HuH-7 (cell line): ENCODE measurements at regions not wholly inside any gene's neighbourhood (a gene's known extent, or its start where the extent isn't known, plus 50 kb on each side); places are given as distances from the start of the nearest gene placed in this dataset.
"Not testable (repeated sequence)": the region's sequence is repeated elsewhere in the genome, so short reads cannot be mapped to it uniquely, and the experiment has no call there.

Experiments used
- DNase-seq: peaks from one replicate; pipeline ENCODE4 v3.0.0; 2011; ENCODE audit warnings: low spot score

GRCh38 chr18:55950379-55951166 lies 362.6 kb upstream of the TCF4 start:
- no peak for DNase-seq

- no peak for DNase-seq
These were observed 346.8 kb upstream of the TCF4 start for GRCh38 chr18:55934821-55935220.

DNA sequence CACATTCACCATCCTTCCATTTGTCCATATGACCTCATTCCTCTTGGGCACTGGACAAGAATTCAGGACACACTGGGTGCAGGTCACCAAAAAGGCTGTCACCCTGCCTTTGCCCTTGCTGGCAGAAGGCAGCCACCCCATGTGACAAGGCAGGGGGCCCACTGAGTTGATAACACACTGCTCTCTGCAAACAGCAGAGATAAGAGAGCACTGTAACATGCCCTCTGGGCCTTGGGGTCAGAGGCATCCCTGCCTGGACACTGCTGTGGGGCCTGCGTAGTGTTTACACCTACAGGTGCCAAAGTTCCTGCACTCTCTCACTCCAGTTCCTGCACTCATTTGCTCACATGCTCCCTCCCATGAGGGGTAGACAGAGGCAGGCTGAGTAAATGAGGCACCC lies 344.7 kb upstream of the TCF4 start:
- DNase-seq: no peak

DNA sequence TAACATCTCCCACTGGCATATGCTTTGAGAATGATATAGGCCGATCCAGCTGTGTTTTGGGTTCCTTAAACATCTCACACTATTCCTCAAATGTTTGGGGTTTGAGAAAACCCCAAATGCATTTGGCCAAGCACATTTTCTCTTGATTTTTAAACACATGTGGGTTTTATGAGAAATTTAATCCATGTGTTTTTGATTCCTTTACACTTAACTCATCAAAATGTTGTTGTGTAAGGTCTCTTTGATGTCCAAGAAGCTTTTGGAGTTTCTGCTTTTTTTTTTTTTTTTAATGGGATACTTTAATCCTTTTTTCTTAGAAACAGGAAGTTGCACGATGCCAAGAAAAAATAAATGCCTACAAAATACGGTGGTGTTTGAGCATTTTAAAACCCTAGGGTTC lies 339.8 kb upstream of the TCF4 start:
- DNase-seq: no peak

DNA sequence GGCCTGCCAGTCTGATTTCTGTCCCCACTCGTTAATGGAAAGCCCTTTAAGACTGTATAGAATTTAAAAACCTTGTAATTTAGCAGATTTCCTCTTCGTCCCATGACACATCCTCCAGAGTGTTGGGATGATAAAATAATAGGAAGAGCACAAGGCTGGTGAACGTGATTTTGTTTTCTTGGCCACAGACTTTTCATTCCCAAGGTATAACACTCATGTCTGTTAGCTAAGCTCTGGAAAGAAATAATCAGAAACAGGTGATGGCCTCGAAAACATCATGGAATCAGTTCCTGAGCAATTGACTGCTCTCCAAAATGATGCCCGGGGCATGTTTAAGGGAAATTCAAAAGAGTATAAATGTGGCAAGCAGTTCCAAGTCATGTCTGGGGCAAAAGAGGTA lies 337.8 kb upstream of the TCF4 start:
- DNase-seq: no peak

- DNase-seq: no peak
These were observed 332.1 kb upstream of the TCF4 start for GRCh38 chr18:55920063-55920462.

- no peak for DNase-seq
These were observed 330.5 kb upstream of the TCF4 start for GRCh38 chr18:55918444-55918843.

DNA sequence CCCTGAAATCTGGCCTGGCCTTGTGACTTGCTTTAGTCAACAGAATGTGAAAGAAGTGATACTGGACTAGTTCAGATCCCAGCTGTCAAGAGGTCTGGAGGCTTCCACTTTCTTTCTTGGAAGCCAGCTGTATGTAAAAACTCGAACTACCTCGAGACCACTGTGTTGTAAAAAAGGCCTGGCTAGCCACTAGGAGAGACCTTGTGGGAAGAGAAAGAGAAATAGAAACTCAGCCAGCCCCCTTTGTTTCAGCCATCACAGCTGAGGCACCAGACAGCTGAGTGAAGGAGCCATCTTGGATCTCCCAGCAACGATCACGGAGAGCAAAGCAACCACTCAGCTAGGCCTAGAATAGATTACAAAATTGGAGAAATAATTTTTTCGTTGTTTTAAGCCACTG lies 324.9 kb upstream of the TCF4 start:
- DNase-seq: no peak

DNA sequence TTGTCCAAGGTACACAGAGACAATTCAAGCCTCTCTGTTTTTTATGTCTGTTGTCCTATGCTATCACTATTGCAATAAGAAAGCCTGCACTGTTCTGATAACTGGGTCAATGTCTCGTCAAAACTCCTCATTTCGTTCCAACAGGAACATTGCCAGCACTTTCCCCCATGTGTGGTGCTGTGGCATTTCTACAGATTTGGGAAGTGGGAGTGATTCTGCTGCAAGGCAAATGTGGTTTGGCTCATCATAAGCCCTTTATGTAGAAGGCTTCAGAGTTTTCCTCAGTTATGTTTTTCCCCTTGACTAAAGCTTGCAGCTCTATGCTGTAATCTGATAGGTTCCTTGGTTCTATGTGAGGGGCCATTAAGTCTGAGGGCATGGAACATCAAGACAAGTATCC lies 324.1 kb upstream of the TCF4 start:
- DNase-seq: no peak

DNA sequence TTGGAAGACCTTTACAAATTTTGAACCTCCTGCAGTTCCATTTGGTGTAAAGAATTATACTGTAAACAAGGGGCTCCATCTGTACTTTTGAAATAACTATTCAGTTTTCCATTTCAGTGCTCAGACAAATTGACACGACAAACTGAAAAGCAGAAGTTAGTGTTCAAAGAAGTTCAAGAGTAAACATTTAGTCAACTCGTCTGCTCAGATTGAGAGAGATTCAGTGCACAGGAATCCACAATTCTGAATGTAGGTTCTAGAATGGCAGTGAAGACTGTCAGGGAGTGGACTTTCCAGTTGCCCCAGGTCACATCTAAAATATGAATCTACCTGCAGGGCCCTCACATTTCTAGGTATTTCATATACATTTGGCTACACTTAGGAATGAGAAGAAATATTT lies 322.3 kb upstream of the TCF4 start:
- no peak for DNase-seq

GRCh38 chr18:55908901-55909366 lies 320.9 kb upstream of the TCF4 start:
- no peak for DNase-seq

DNA sequence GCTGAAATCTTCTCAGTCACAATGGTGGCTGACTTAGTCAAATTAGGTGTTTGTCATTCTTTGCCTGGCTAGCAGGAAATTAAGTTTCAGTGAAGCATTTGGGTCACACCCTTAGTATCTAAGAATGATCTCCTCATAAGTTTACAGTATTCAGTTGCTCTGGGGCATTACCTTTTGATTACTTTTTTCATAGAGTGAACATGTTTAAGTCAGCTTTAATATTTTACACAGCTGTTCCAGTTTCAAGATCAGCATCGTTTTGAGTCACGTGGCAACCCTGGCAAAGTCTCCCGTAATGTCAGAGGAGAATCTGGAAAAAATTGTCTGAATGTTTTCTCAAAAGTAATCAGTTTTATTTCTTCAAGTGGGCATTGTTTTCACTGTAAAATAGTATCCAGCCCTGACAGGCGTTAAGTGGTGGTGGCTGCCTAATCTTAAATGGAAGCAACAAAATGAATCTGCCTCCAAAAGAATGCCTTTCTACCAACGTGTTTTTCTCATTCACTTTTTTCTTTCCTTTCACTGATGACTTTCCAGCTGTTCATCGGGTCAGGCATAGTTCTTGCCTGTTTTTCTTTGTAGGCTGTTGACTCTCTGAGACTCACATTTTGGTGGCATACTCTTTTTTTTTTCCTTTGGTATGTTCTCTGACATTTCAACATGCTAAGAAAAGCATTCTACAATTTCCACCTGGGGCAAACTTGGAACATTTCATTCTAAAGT lies 319.6 kb upstream of the TCF4 start:
- DNase-seq: no peak

GRCh38 chr18:55906536-55906935 lies 318.5 kb upstream of the TCF4 start:
- DNase-seq: no peak

DNA sequence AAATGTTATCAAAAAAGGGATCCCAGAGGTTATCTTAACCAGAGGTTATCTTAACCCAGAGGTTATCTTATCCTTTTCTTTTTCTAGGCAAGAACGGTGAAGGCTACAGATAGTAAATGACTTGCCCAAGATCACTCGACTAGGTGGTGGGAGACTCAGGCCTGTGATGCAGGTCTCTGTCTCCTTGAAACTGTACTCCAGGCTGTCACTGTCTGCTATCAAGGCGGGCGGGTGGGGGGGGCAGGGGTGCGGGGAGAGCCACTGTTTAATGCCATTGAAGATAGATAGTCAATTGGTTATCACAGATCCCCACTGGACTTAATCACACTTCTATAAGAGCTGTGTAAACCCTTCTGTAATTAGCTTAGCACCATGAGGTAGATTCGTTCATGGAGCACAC lies 315.9 kb upstream of the TCF4 start:
- DNase-seq: no peak

- DNase-seq: no peak
These were observed 312.4 kb upstream of the TCF4 start for GRCh38 chr18:55900380-55900779.

DNA sequence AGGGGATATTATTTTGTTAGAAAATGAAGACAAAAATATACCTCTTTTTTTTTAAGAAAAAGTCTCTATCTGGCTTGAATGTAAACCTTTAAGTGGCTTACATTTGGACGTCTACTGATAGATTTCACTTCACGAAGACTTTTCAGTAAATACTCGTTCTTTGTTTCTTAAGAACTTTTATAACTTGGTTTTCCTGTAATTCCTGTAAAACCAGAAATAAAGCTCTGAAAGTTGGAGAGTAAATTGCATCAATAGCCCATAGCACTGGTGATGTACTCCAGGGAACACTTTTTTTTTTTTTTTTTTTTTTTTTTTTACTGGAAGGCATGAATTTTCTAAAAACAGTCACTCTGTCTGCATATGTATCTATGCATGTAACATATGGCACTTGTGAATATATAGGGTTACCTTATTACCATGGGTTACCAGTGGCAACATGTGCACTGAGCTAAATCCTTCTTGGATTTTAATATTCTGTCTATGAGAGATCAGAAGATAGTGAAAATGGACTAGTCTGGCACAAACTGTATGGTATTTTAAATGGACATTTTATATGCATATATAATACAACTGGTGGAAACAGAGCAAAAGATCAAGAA lies 309.2 kb upstream of the TCF4 start:
- DNase-seq: no peak

DNA sequence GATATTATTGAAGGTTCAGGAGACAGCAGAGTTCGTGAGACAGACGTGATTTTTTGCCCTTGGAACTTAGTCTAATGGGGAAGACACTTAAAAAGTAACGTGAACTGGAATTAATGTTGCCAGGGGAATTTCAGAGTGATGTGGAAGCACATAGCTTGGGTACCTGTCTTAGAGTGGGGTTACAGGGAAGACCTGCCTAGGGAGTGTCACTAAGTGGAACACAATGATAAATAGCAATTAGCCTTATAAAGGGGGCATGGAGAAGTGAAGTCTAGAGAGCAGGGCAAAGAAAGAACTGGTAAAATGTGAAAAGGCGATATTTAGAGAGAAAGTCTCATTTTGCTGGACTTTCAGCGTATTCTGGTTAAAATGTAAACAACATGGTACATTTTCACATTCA lies 306.0 kb upstream of the TCF4 start:
- DNase-seq: no peak

DNA sequence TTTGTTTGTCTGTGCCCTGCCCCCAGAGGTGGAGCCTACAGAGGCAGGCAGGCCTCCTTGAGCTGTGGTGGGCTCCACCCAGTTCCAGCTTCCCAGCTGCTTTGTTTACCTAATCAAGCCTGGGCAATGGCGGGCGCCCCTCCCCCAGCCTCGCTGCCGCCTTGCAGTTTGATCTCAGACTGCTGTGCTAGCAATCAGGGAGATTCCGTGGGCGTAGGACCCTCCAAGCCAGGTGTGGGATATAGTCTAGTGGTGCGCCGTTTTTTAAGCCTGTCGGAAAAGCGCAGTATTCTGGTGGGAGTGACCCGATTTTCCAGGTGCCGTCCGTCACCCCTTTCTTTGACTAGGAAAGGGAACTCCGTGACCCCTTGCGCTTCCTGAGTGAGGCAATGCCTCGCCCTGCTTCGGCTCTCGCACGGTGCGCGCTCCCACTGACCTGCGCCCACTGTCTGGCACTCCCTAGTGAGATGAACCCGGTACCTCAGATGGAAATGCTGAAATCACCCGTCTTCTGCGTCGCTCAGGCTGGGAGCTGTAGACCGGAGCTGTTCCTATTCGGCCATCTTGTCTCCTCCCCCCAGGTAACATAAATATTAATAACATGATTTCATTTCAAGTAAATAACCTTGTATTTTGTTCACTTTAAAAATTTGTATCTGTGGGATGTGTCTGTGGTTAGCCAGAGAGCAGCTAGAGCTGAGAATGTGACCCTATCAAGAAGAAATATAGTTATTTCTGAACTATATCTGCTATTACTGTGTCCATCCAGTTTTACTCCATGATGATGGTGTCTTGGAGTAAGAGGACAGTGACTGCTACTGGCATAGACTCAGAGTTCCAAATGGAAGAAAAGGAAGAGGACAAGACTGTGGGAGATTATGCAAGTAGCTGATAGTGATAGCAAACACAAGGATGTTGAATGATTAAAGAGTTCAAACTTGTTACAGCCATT lies 305.1 kb upstream of the TCF4 start:
- not testable (repeated sequence) for DNase-seq

- no peak for DNase-seq
These were observed 298.9 kb upstream of the TCF4 start for GRCh38 chr18:55886886-55887285.

DNA sequence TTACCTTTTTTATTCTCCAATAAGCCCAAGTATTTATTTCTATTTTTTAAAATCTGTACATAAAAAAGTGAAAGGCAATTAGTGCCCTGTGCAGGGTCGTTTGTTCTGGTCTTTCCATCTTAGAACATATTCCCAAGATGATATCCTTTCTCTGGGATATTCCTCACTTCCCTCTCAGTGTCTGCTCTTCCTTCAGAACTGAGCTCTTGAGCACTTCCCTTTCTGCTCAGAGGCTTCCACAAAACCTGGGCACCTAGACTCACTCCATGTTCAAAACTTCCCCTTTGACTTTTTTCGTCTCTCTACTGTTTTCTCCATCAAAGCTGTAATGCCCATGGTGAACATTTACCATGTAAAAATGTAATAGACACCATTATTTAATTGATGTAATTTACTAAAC lies 296.5 kb upstream of the TCF4 start:
- no peak for DNase-seq

DNA sequence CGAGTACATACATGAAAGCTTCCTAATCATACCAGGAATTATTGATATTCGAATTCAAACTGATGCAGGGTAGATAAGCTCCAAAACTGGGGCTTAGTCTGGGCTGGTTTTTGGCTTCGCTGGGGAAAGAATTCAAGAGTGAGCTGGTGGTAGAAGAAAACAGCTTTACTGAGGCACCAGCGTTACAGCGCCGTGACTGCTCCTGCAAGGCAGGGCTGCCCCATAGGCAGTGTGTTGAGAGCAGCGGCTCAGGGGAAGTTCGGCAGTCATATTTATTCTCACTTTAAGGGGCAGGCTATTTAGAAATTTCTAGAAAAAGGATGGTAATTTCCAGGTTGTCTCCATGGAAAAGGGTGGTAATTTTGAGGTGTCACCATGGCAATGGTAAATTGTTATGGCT lies 292.6 kb upstream of the TCF4 start:
- DNase-seq: no peak

DNA sequence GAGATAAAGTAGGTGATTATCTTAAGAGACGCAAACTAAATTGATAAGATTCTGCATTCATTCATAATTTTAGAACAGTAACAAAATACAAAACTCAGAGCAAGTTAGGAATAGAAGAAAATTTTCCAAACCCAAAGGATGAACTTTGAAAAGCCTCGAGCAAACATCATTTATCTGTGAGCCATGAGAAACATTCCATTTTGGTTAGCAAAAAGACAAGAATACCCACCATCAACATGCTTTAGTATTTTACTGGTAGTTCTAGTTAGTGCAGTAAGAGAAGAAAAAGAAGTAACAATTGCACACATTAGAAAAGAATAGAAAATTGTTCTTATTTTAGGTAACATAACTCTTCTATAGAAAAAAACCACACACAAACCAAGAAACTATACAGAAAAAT lies 291.3 kb upstream of the TCF4 start:
- no peak for DNase-seq
